Keratinocyte (primary cell): ENCODE measurements at regions not wholly inside any gene's neighbourhood (a gene's known extent, or its start where the extent isn't known, plus 50 kb on each side); places are given as distances from the start of the nearest gene placed in this dataset.

Experiments used
- EZH2 ChIP-seq: IDR thresholded peaks from one replicate; pipeline ENCODE4 v1.6.1; 2012; ENCODE audit warnings: inconsistent platforms, mild to moderate bottlenecking, low read length, moderate library complexity
- TF ChIP-seq, protein P1 (sequence below), 3 experiments: IDR thresholded peaks in 1 of 3; conservative IDR thresholded peaks in 1 of 3; optimal IDR thresholded peaks in 1 of 3; 2 replicates in 2 of 3; 3 replicates in 1 of 3; pipeline versions ENCODE3 to v1.5.1; 2011; ENCODE audit warnings: low read length in 3 of 3, mild to moderate bottlenecking in 3 of 3, moderate library complexity in 2 of 3, control low read depth in 1 of 3, inconsistent platforms in 1 of 3; ENCODE audit not compliant: insufficient read depth in 2 of 3; ENCODE audit errors: extremely low read depth in 1 of 3

DNA sequence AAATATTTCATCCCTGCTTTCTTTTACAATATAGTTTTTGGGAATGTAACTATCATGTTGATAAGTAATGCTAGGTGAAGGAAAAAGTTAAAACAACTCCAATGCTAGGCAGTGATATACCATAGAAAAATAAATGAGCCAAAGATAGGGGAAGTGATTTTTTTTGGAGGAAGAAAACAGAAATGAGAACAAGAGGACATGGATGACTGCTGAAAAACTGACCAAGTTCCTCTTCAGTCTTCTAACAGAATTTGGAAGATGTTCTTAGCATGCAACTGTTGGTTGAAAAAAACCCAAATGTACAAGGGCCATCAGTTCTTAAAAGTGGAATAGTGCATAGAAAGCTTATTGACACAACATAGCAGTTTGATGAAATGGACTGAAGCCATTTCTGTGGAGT lies 262.5 kb upstream of the STARD13 start:
- TF ChIP-seq, protein P1, sequence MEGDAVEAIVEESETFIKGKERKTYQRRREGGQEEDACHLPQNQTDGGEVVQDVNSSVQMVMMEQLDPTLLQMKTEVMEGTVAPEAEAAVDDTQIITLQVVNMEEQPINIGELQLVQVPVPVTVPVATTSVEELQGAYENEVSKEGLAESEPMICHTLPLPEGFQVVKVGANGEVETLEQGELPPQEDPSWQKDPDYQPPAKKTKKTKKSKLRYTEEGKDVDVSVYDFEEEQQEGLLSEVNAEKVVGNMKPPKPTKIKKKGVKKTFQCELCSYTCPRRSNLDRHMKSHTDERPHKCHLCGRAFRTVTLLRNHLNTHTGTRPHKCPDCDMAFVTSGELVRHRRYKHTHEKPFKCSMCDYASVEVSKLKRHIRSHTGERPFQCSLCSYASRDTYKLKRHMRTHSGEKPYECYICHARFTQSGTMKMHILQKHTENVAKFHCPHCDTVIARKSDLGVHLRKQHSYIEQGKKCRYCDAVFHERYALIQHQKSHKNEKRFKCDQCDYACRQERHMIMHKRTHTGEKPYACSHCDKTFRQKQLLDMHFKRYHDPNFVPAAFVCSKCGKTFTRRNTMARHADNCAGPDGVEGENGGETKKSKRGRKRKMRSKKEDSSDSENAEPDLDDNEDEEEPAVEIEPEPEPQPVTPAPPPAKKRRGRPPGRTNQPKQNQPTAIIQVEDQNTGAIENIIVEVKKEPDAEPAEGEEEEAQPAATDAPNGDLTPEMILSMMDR (optimal IDR thresholded peaks at IDR 0.05 in 1 of 3, IDR thresholded peaks at IDR 0.05 in 1 of 3, conservative IDR thresholded peaks at IDR 0.05 in 1 of 3; ENCODE audit: extremely low read depth in 1 of 3, insufficient read depth in 2 of 3, low read length in 3 of 3): no peak
- TF ChIP-seq EZH2: no peak
